Lower lobe of right lung (tissue), 2 donors: ENCODE measurements at regions not wholly inside any gene's neighbourhood (a gene's known extent, or its start where the extent isn't known, plus 50 kb on each side); places are given as distances from the start of the nearest gene placed in this dataset.

Experiments used
- ATAC-seq, 2 donors: fragments of 200-7000 bp; cut with Tn5 transposase; one replicate each; pipeline ENCODE4 v1.9.1; 2020 to 2022; ENCODE audit warnings: mild to moderate bottlenecking in 2 of 2, moderate library complexity in 2 of 2
- DNase-seq: peaks from one replicate; pipeline ENCODE4 v3.0.0-alpha.2; 2020
- H3K27ac ChIP-seq: fragments of 200-600 bp; one replicate; pipeline ENCODE4 v1.8.0; 2022
- H3K27me3 ChIP-seq: fragments of 200-600 bp; one replicate; pipeline ENCODE4 v1.8.0; 2022; ENCODE audit warnings: low read depth
- H3K36me3 ChIP-seq: fragments of 200-600 bp; one replicate; pipeline ENCODE4 v1.8.0; 2022; ENCODE audit warnings: mild to moderate bottlenecking
- H3K4me1 ChIP-seq: fragments of 200-600 bp; one replicate; pipeline ENCODE4 v1.8.0; 2022
- H3K4me3 ChIP-seq: fragments of 200-600 bp; one replicate; pipeline ENCODE4 v1.8.0; 2022; ENCODE audit warnings: mild to moderate bottlenecking
- H3K9me3 ChIP-seq: fragments of 200-600 bp; one replicate; pipeline ENCODE4 v1.8.0; 2022
- CTCF ChIP-seq: fragments of 200-600 bp; IDR thresholded peaks from one replicate; pipeline ENCODE4 v1.8.0; 2022; ENCODE audit warnings: antibody characterized with exemption, mild to moderate bottlenecking
- intact Hi-C: fragments of 100-400 bp; cut with DNase I; formaldehyde crosslinking; loops from one replicate; pipeline ENCODE4 v1.11.0; 2022
- donor health status: DM: no; HTN: yes; CAD: no; lungs with severe emphysema.

- DNase-seq (no peak), ATAC-seq (peak; percentile 29 to 53)
- Histone ChIP-seq H3K4me1 (no peaks in the 10 kb centered on the region), H3K36me3 (no peaks in the 10 kb centered on the region), H3K27ac (no peak overlapping the region), H3K4me3 (no peak overlapping the region), H3K27me3 (no peaks in the 10 kb centered on the region), H3K9me3 (no peaks in the 10 kb centered on the region)
- peak; percentile 20 for TF ChIP-seq CTCF
- intact Hi-C loops: no loop called here
Observed at GRCh38 chr10:128324058-128324827, 198.0 kb upstream of the MKI67 start.

GRCh38 chr10:128325788-128326187 lies 199.6 kb upstream of the MKI67 start:
- DNase-seq (no peak), ATAC-seq (no peak)
- no peak for TF ChIP-seq CTCF

GRCh38 chr10:128326251-128326650 lies 200.0 kb upstream of the MKI67 start:
- H3K4me3 ChIP-seq: no peak overlapping the region
- intact Hi-C loops: no loop called here
- no peaks in the 10 kb centered on the region for H3K9me3 ChIP-seq
- H3K36me3 ChIP-seq: no peaks in the 10 kb centered on the region
- H3K27ac ChIP-seq: no peak overlapping the region
- DNase-seq: no peak
- H3K4me1 ChIP-seq: no peaks in the 10 kb centered on the region
- no peaks in the 10 kb centered on the region for H3K27me3 ChIP-seq
- TF ChIP-seq CTCF: no peak
- no peak for ATAC-seq

More at GRCh38 chr10:128325788-128326187, 199.6 kb upstream of the MKI67 start:
- intact Hi-C loops: no loop called here
- Histone ChIP-seq H3K36me3 (no peaks in the 10 kb centered on the region), H3K4me1 (no peaks in the 10 kb centered on the region), H3K9me3 (no peaks in the 10 kb centered on the region), H3K4me3 (no peak overlapping the region), H3K27me3 (no peaks in the 10 kb centered on the region), H3K27ac (no peak overlapping the region)

- DNase-seq: no peak
- H3K27ac ChIP-seq: no peak overlapping the region
- H3K4me1 ChIP-seq: no peaks in the 10 kb centered on the region
- H3K9me3 ChIP-seq: no peaks in the 10 kb centered on the region
- H3K4me3 ChIP-seq: no peak overlapping the region
- H3K27me3 ChIP-seq: no peaks in the 10 kb centered on the region
- no peaks in the 10 kb centered on the region for H3K36me3 ChIP-seq
- no peak for ATAC-seq
- intact Hi-C loops: no loop called here
- TF ChIP-seq CTCF: no peak
Observed at GRCh38 chr10:128326851-128327250, 200.6 kb upstream of the MKI67 start.

GRCh38 chr10:128336401-128336800 lies 210.2 kb upstream of the MKI67 start:
- intact Hi-C loops: no loop called here
- H3K4me3 ChIP-seq: no peak overlapping the region
- peaks cover 4% of the 10 kb centered on the region for H3K4me1 ChIP-seq
- TF ChIP-seq CTCF: no peak
- H3K27me3 ChIP-seq: no peaks in the 10 kb centered on the region
- no peaks in the 10 kb centered on the region for H3K9me3 ChIP-seq
- no peak overlapping the region for H3K27ac ChIP-seq
- no peak for DNase-seq
- ATAC-seq: no peak
- no peaks in the 10 kb centered on the region for H3K36me3 ChIP-seq
